ENCODE measurements at regions not wholly inside any gene's neighbourhood (a gene's known extent, or its start where the extent isn't known, plus 50 kb on each side); places are given as distances from the start of the nearest gene placed in this dataset.

DNA sequence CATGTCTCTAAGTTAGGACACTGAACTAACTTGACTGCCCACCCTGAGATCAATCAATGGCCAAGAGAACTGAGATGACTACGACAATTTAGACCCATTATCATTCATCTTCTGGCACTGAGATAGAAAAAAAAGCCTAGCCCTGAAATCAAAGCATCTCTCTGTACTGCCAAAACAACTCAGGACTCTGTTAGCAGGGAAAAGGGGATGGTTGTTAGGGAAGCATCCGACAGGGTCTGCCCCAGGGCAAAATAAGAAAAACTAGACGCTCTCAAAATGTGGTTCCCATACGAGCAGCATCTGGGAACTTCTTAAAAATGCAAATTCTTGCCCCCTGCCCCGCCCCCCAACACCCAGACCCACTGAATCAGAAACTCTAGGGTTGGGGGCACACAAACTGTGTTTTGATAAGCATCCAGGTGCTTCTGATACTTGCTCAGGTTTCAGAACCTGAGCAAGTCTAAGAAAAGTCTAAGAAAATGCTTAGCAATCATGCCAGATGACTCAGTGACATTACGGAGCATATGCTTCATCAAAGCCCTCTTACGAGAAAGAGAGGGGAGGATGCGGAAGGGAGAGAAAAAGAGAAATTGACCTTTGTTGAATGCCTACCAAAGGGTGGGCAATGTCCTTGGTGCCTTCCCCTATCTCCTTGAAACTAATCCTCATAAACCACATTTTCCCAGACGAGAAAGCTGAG lies 172.8 kb upstream of the HES1 start:
- TF ChIP-seq, protein P1, sequence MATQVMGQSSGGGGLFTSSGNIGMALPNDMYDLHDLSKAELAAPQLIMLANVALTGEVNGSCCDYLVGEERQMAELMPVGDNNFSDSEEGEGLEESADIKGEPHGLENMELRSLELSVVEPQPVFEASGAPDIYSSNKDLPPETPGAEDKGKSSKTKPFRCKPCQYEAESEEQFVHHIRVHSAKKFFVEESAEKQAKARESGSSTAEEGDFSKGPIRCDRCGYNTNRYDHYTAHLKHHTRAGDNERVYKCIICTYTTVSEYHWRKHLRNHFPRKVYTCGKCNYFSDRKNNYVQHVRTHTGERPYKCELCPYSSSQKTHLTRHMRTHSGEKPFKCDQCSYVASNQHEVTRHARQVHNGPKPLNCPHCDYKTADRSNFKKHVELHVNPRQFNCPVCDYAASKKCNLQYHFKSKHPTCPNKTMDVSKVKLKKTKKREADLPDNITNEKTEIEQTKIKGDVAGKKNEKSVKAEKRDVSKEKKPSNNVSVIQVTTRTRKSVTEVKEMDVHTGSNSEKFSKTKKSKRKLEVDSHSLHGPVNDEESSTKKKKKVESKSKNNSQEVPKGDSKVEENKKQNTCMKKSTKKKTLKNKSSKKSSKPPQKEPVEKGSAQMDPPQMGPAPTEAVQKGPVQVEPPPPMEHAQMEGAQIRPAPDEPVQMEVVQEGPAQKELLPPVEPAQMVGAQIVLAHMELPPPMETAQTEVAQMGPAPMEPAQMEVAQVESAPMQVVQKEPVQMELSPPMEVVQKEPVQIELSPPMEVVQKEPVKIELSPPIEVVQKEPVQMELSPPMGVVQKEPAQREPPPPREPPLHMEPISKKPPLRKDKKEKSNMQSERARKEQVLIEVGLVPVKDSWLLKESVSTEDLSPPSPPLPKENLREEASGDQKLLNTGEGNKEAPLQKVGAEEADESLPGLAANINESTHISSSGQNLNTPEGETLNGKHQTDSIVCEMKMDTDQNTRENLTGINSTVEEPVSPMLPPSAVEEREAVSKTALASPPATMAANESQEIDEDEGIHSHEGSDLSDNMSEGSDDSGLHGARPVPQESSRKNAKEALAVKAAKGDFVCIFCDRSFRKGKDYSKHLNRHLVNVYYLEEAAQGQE (IDR thresholded peaks at IDR 0.05; ENCODE audit: borderline replicate concordance), result no peak
- no peak for TF ChIP-seq TAF1 (IDR thresholded peaks at IDR 0.05; ENCODE audit: low read depth)
- TF ChIP-seq, protein P2, sequence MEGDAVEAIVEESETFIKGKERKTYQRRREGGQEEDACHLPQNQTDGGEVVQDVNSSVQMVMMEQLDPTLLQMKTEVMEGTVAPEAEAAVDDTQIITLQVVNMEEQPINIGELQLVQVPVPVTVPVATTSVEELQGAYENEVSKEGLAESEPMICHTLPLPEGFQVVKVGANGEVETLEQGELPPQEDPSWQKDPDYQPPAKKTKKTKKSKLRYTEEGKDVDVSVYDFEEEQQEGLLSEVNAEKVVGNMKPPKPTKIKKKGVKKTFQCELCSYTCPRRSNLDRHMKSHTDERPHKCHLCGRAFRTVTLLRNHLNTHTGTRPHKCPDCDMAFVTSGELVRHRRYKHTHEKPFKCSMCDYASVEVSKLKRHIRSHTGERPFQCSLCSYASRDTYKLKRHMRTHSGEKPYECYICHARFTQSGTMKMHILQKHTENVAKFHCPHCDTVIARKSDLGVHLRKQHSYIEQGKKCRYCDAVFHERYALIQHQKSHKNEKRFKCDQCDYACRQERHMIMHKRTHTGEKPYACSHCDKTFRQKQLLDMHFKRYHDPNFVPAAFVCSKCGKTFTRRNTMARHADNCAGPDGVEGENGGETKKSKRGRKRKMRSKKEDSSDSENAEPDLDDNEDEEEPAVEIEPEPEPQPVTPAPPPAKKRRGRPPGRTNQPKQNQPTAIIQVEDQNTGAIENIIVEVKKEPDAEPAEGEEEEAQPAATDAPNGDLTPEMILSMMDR (IDR thresholded peaks at IDR 0.05; ENCODE audit: poor library complexity, severe bottlenecking), result no peak
- no peak for TF ChIP-seq EP300 (conservative IDR thresholded peaks at IDR 0.05; ENCODE audit: poor library complexity, severe bottlenecking)

Measured in neural cell (in vitro differentiated cells).